Right forelimb (tissue), 1 donor: ENCODE measurements at regions not wholly inside any gene's neighbourhood (a gene's known extent, or its start where the extent isn't known, plus 50 kb on each side); places are given as distances from the start of the nearest gene placed in this dataset.
"Not testable (repeated sequence)": the region's sequence is repeated elsewhere in the genome, so short reads cannot be mapped to it uniquely, and the experiment has no call there.

Experiments
- DNase-seq: peaks from one replicate; pipeline ENCODE4 v3.0.0-alpha.2; 2018

- no peak for DNase-seq
Observed at GRCh38 chr10:2618690-2619089, 448.7 kb upstream of the PFKP start.

- DNase-seq: no peak
Observed at GRCh38 chr10:2616215-2616614, 451.1 kb upstream of the PFKP start.

DNA sequence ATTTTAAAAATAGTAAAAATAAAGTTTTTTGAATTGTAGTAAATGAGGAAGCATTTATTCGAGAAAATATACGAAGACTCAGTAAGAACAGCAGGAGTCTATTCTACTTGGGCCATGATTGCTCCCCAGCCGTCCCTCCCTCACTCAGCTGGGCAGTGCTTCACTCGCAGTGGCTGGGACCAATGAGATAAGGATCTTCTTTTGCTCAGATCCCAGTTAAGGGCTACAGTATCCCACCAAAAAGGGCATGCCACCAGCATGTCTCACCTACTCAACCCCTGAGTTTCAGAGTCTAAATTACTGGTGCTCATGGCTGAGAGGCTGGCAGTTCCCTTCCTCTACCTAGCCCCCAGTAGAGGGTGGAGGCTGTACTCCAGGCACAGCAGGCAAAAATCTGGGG, 455.7 kb upstream of the PFKP start:
- DNase-seq: no peak

DNA sequence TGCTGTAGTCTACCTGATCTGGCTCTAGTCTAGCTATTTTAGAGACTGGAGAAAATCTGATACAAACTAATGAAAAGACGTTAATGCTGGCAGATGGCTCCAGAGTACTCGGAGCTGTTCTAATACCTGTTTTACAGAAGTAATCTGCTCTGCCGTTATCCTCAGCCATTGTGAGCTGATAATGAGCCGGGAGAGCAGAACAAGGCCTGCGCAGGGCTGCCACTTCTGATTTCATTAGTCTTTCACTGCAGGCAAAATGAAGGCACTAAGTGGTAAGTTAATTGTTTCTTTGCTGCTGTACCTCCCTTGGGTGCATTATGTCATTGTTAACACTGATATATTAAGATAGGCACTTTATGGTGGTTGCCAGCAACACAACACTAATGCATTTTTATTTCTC, 456.4 kb upstream of the PFKP start:
- DNase-seq: no peak

- DNase-seq: no peak
Observed at GRCh38 chr10:2604891-2605290, 462.5 kb upstream of the PFKP start.

GRCh38 chr10:2599571-2599970, 467.8 kb upstream of the PFKP start:
- DNase-seq: no peak

- DNase-seq: no peak
Observed at GRCh38 chr10:2592360-2593160, 474.8 kb upstream of the PFKP start.

- DNase-seq: no peak
Observed at GRCh38 chr10:2589196-2589595, 478.2 kb upstream of the PFKP start.

- DNase-seq: no peak
Observed at GRCh38 chr10:2584385-2584784, 483.0 kb upstream of the PFKP start.

- DNase-seq: no peak
Observed at GRCh38 chr10:2576892-2577291, 490.5 kb upstream of the PFKP start.

- DNase-seq: no peak
Observed at GRCh38 chr10:2575460-2575859, 491.9 kb upstream of the PFKP start.

DNA sequence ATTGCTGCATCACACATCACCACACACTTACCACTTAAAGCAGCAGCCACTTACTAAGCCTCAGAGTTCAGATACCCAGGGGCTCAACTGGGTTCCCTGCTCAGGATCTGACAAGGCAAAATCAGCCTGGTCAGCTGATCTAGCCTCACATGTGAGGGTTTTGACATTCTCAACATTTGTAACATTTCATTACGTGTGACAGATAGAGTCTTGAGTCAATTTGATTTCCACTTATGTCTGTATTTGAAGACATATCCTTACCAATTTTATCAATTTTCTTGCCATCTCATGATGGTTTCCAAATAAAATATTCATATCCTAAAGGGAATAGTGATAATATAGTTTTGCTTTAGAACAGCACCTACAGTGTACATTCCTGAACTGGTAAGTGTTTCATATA, 494.7 kb upstream of the PFKP start:
- DNase-seq: no peak

DNA sequence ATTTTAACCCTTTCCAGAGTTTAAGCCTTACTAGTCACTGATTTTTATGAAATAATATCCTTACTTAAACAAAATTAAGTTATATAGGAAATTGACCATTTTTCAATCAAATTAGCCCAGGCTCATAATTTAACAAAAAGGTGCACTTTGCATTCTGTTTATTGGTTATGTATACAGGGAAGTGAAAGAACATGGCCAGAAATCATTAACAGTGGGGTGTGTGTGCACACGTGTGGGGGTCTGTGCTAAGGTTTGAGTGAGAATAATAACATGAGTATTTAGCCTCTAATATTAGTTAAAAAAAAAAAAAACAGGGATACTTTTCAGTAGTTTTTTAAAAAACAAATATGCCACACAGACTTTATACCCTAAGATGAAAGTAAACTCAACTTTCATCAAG, 510.5 kb upstream of the PFKP start:
- no peak for DNase-seq

DNA sequence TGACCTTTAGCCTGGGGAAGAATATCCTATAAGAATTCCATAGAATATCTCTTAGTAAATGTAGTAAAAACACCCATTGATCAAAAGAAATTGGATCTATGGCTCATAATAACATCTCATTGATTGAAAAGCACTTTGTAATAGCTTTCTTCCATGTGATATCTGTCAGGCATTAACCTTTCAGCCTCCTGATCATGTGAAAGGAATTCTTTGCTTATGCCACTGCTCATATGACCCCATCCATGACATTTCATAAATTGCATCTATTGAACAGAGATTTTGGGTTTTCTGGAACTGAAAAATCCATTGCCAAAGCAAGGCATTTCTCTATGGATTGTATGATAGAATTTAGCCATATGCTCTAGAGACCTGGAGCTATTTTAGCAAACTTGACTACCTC, 519.3 kb upstream of the PFKP start:
- no peak for DNase-seq

DNA sequence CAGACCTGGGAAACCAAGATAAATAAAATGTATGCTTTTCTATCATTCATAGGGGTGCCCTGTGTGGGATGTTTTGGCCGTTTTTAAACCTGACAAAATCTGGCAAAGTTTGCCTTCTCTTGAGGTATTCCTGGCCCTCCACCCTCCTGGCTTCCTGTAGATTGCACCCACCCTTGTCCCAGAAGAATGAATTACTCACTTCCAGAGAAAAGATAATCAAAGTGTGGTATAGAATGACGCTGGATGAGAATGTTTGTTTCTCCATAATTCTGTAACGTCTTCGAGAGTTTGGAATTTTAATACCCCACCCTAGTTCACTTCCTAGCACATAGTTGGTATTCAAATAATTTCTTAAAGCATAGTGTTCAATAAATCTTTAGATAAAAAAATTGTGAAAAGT, 519.7 kb upstream of the PFKP start:
- no peak for DNase-seq

GRCh38 chr10:2546894-2547293, 520.5 kb upstream of the PFKP start:
- not testable (repeated sequence) for DNase-seq

GRCh38 chr10:2543974-2544373, 523.4 kb upstream of the PFKP start:
- no peak for DNase-seq

DNA sequence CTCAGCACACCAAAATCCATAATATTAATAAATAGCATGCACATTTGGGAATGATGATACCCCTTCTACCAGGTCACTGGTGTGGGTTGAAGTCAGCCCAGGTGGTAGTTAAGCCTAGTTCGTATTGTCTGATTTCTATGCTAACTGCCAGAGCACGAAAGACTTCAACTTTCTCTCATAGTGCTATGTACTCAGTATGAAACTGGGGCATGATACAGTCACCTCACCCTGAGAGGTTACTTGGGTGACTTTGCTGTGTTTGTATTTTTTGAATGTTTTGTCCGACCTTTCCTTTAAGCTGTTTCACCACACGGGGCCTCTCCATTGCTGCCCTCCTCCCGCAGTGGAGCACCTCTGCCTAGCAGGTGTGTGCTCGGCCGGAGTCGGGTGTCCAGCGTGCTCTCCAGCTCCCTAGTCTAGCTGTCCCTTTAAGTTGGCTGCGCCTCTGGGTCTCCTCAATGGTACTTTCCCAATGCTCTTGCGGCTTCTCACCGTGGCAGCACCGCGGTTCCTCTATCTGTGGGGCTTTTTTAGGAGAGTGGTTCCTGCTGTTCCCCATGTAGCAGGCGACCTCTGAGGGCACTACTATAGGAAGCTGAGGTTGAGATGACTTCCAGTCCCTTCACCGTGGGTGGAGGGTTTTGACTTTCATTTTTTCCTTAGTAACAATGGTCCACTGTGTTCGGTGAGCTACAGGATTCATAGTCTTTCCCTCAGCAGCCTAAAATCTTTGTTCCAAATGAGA, 524.0 kb upstream of the PFKP start:
- no peak for DNase-seq

GRCh38 chr10:2541176-2541575, 526.2 kb upstream of the PFKP start:
- no peak for DNase-seq

DNA sequence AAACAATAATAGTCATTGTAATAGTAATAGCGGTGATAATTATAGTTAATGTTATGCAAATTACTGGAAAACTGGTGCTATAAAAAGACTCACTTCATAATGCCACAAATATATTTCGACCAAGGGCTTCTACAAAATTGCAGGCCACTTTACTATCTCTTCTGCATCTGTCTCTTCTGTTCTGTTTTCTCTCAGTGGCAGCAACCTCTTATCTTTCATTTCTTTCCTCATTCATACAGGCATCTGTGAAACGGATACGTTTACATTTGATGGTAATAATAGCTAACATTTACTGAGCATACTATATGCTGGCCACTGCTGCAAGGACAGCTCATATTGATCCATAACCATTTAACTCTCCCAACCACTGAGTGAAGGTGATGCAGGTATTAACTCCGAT, 537.4 kb upstream of the PFKP start:
- DNase-seq: no peak

GRCh38 chr10:2525781-2526180, 541.6 kb upstream of the PFKP start:
- DNase-seq: no peak

DNA sequence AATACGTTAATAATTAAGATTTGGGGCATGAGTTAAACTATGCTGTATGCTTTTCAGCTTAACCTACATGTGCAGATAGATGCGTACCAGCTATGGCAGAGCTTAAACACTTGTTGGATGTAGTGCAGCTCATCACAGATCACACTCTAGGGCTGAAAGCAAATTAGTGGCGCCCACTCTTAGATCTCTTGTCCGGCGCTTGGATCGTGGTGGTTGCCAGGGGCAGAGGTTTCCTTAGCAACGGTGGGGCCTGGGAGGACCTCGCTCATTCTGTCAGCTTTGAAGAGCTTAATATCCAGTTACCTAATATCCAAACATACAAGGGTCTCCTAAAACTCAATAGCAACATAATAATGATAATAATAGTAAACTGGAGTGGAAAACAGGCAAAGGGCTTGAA, 548.2 kb upstream of the PFKP start:
- no peak for DNase-seq

- DNase-seq: no peak
Observed at GRCh38 chr10:2509081-2509531, 558.2 kb upstream of the PFKP start.

- not testable (repeated sequence) for DNase-seq
Observed at GRCh38 chr10:2501366-2501940, 565.9 kb upstream of the PFKP start.
